ENCODE measurements at regions not wholly inside any gene's neighbourhood (a gene's known extent, or its start where the extent isn't known, plus 50 kb on each side); places are given as distances from the start of the nearest gene placed in this dataset.

DNA sequence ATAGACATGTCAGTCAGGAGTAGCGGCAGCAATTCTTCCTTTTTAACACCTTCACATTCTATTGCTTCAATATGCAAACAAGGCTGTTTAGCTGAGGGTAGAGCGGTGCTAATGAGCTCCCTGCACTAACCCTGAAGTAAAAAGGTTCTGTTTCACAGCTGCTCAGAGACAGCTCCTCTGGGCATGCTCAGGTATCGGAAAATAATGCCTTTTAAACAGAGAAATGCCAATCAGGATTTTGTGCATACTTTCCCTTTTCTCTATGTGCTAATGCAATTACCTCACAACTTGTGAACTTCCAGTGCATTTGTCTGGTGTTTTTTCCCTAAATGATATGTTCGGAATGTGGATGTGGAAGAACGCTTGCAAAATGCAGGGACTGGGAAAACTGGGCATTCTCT is 307.7 kb upstream of the FZD8 start:
- Histone ChIP-seq H3K9ac (no peak overlapping the region), H3K27ac (no peak overlapping the region), H3K4me2 (no peak overlapping the region), H3K79me2 (ENCODE audit: insufficient read depth, low read depth) (no peaks in the 10 kb centered on the region), H3K4me3 (IDR thresholded peaks at IDR 0.05; ENCODE audit: insufficient read depth, low read depth, low read length) (no peak overlapping the region), H3K4me1 (ENCODE audit: low read depth, poor library complexity, severe bottlenecking) (no peaks in the 10 kb centered on the region), H2AFZ (ENCODE audit: low read depth) (no peak overlapping the region), H3K27me3 (ENCODE audit: insufficient read depth, low read depth) (no peaks in the 10 kb centered on the region), H3K36me3 (ENCODE audit: insufficient read depth) (no peaks in the 10 kb centered on the region), H4K20me1 (ENCODE audit: insufficient read depth) (no peaks in the 10 kb centered on the region)
- TF ChIP-seq, protein P1, sequence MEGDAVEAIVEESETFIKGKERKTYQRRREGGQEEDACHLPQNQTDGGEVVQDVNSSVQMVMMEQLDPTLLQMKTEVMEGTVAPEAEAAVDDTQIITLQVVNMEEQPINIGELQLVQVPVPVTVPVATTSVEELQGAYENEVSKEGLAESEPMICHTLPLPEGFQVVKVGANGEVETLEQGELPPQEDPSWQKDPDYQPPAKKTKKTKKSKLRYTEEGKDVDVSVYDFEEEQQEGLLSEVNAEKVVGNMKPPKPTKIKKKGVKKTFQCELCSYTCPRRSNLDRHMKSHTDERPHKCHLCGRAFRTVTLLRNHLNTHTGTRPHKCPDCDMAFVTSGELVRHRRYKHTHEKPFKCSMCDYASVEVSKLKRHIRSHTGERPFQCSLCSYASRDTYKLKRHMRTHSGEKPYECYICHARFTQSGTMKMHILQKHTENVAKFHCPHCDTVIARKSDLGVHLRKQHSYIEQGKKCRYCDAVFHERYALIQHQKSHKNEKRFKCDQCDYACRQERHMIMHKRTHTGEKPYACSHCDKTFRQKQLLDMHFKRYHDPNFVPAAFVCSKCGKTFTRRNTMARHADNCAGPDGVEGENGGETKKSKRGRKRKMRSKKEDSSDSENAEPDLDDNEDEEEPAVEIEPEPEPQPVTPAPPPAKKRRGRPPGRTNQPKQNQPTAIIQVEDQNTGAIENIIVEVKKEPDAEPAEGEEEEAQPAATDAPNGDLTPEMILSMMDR (conservative IDR thresholded peaks at IDR 0.05; ENCODE audit: low read depth, low read length) = no peak

- no peak overlapping the region for H2AFZ ChIP-seq (ENCODE audit: low read depth)
- no peaks in the 10 kb centered on the region for H3K36me3 ChIP-seq (ENCODE audit: insufficient read depth)
- no peaks in the 10 kb centered on the region for H3K79me2 ChIP-seq (ENCODE audit: insufficient read depth, low read depth)
- H4K20me1 ChIP-seq (ENCODE audit: insufficient read depth) = no peaks in the 10 kb centered on the region
- no peak overlapping the region for H3K9ac ChIP-seq
- H3K4me1 ChIP-seq (ENCODE audit: low read depth, poor library complexity, severe bottlenecking) = no peaks in the 10 kb centered on the region
- TF ChIP-seq, protein P1 (conservative IDR thresholded peaks at IDR 0.05; ENCODE audit: low read depth, low read length) = no peak
- no peaks in the 10 kb centered on the region for H3K27me3 ChIP-seq (ENCODE audit: insufficient read depth, low read depth)
- H3K4me2 ChIP-seq = no peak overlapping the region
- no peak overlapping the region for H3K4me3 ChIP-seq (IDR thresholded peaks at IDR 0.05; ENCODE audit: insufficient read depth, low read depth, low read length)
- no peak overlapping the region for H3K27ac ChIP-seq
These were observed 304.5 kb upstream of the FZD8 start for GRCh38 chr10:35946556-35946955.

- H3K79me2 ChIP-seq (ENCODE audit: insufficient read depth, low read depth) = no peaks in the 10 kb centered on the region
- TF ChIP-seq, protein P1 (conservative IDR thresholded peaks at IDR 0.05; ENCODE audit: low read depth, low read length) = no peak
- no peaks in the 10 kb centered on the region for H3K4me1 ChIP-seq (ENCODE audit: low read depth, poor library complexity, severe bottlenecking)
- no peak overlapping the region for H3K27ac ChIP-seq
- H2AFZ ChIP-seq (ENCODE audit: low read depth) = no peak overlapping the region
- no peak overlapping the region for H3K4me2 ChIP-seq
- H3K36me3 ChIP-seq (ENCODE audit: insufficient read depth) = no peaks in the 10 kb centered on the region
- H3K27me3 ChIP-seq (ENCODE audit: insufficient read depth, low read depth) = no peaks in the 10 kb centered on the region
- H3K4me3 ChIP-seq (IDR thresholded peaks at IDR 0.05; ENCODE audit: insufficient read depth, low read depth, low read length) = no peak overlapping the region
- no peaks in the 10 kb centered on the region for H4K20me1 ChIP-seq (ENCODE audit: insufficient read depth)
- H3K9ac ChIP-seq = no peak overlapping the region
These were observed 300.0 kb upstream of the FZD8 start for GRCh38 chr10:35942057-35942456.

GRCh38 chr10:35940141-35941041 is 298.3 kb upstream of the FZD8 start:
- Histone ChIP-seq H3K4me1 (ENCODE audit: low read depth, poor library complexity, severe bottlenecking) (no peaks in the 10 kb centered on the region), H2AFZ (ENCODE audit: low read depth) (no peak overlapping the region), H3K27me3 (ENCODE audit: insufficient read depth, low read depth) (no peaks in the 10 kb centered on the region), H3K4me3 (IDR thresholded peaks at IDR 0.05; ENCODE audit: insufficient read depth, low read depth, low read length) (no peak overlapping the region), H3K36me3 (ENCODE audit: insufficient read depth) (no peaks in the 10 kb centered on the region), H3K27ac (no peak overlapping the region), H3K4me2 (no peak overlapping the region), H3K79me2 (ENCODE audit: insufficient read depth, low read depth) (no peaks in the 10 kb centered on the region), H3K9ac (no peak overlapping the region), H4K20me1 (ENCODE audit: insufficient read depth) (no peaks in the 10 kb centered on the region)
- TF ChIP-seq, protein P1 (conservative IDR thresholded peaks at IDR 0.05; ENCODE audit: low read depth, low read length) = no peak

Data from KMS-11 (cell line).